ENCODE measurements at regions not wholly inside any gene's neighbourhood (a gene's known extent, or its start where the extent isn't known, plus 50 kb on each side); places are given as distances from the start of the nearest gene placed in this dataset.

- H3K9me3 ChIP-seq (ENCODE audit: control insufficient read depth, insufficient read depth, low read depth, low read length), result no peaks in the 10 kb centered on the region
- BruUV-seq (replicated peaks), result no TSS peak
- no peak overlapping the region for H3K27ac ChIP-seq (ENCODE audit: low read length)
- DNase-seq (ENCODE audit: low read depth, low spot score) (no peak), ATAC-seq (peak; percentile 60)
- H3K27me3 ChIP-seq (ENCODE audit: control insufficient read depth, insufficient read depth, low read length), result no peaks in the 10 kb centered on the region
- H3K36me3 ChIP-seq (ENCODE audit: control insufficient read depth, insufficient read depth, low read length), result no peaks in the 10 kb centered on the region
- in situ Hi-C loops (cut with HindIII; ENCODE audit: low pct_unique_long_range_greater_than_20kb, low sequenced_read_pairs), result no loop called here
- intact Hi-C loops (cut with micrococcal nuclease; ENCODE audit: unreplicated experiment), result no loop called here
- peak overlapping the region in 1 of 2 experiments; percentile 12; a peak in 1 of 4 replicates for H3K4me3 ChIP-seq (ENCODE audit: low read depth in 2 of 2, low read length in 2 of 2)
- POLR2A ChIA-PET, result no interaction called here
- no peaks in the 10 kb centered on the region for H3K4me1 ChIP-seq (ENCODE audit: control insufficient read depth, insufficient read depth, low read length)
- TF ChIP-seq CTCF (IDR thresholded peaks at IDR 0.05) (no peak), SIN3A (IDR thresholded peaks at IDR 0.05; ENCODE audit: borderline replicate concordance, insufficient read depth, low read depth, low read length) (no peak), REST (IDR thresholded peaks at IDR 0.05; ENCODE audit: insufficient read depth in 1 of 2, low read depth in 2 of 2, low read length in 1 of 2) (no peak), POLR2AphosphoS5 (IDR thresholded peaks at IDR 0.05; ENCODE audit: low read depth, low read length) (no peak), TCF7L2 (IDR thresholded peaks at IDR 0.05; ENCODE audit: low read depth, low read length) (no peak)
- CTCF ChIA-PET, result no interaction called here
Measured at GRCh38 chr7:82506702-82507101, 63.1 kb upstream of the CACNA2D1 start.

GRCh38 chr7:82506208-82506607, 62.6 kb upstream of the CACNA2D1 start:
- intact Hi-C loops (cut with micrococcal nuclease; ENCODE audit: unreplicated experiment) (no loop called here), in situ Hi-C loops (cut with HindIII; ENCODE audit: low pct_unique_long_range_greater_than_20kb, low sequenced_read_pairs) (no loop called here)
- H3K36me3 ChIP-seq (ENCODE audit: control insufficient read depth, insufficient read depth, low read length), result no peaks in the 10 kb centered on the region
- BruUV-seq (replicated peaks), result no TSS peak
- H3K27me3 ChIP-seq (ENCODE audit: control insufficient read depth, insufficient read depth, low read length), result no peaks in the 10 kb centered on the region
- H3K4me3 ChIP-seq (ENCODE audit: low read depth in 2 of 2, low read length in 2 of 2), result no peak overlapping the region
- ATAC-seq (no peak), DNase-seq (ENCODE audit: low read depth, low spot score) (no peak)
- no peaks in the 10 kb centered on the region for H3K9me3 ChIP-seq (ENCODE audit: control insufficient read depth, insufficient read depth, low read depth, low read length)
- ChIA-PET CTCF (no interaction called here), POLR2A (no interaction called here)
- no peaks in the 10 kb centered on the region for H3K4me1 ChIP-seq (ENCODE audit: control insufficient read depth, insufficient read depth, low read length)
- no peak for TF ChIP-seq REST (IDR thresholded peaks at IDR 0.05; ENCODE audit: insufficient read depth in 1 of 2, low read depth in 2 of 2, low read length in 1 of 2)
- no peak for TF ChIP-seq TCF7L2 (IDR thresholded peaks at IDR 0.05; ENCODE audit: low read depth, low read length)
- TF ChIP-seq CTCF (IDR thresholded peaks at IDR 0.05), result no peak
- TF ChIP-seq SIN3A (IDR thresholded peaks at IDR 0.05; ENCODE audit: borderline replicate concordance, insufficient read depth, low read depth, low read length), result no peak
- no peak for TF ChIP-seq POLR2AphosphoS5 (IDR thresholded peaks at IDR 0.05; ENCODE audit: low read depth, low read length)
- no peak overlapping the region for H3K27ac ChIP-seq (ENCODE audit: low read length)
